Activated CD4-positive, alpha-beta T cell treated with anti-CD3 and anti-CD28 coated beads, Interleukin-2, amount 50 U/mL, for 4 hours (primary cell): ENCODE measurements at regions not wholly inside any gene's neighbourhood (a gene's known extent, or its start where the extent isn't known, plus 50 kb on each side); places are given as distances from the start of the nearest gene placed in this dataset.
"Not testable (repeated sequence)": the region's sequence is repeated elsewhere in the genome, so short reads cannot be mapped to it uniquely, and the experiment has no call there.

Experiments
- DNase-seq, 2 experiments: peaks; one replicate each; pipeline ENCODE4 v3.0.0-alpha.2; 2020

DNA sequence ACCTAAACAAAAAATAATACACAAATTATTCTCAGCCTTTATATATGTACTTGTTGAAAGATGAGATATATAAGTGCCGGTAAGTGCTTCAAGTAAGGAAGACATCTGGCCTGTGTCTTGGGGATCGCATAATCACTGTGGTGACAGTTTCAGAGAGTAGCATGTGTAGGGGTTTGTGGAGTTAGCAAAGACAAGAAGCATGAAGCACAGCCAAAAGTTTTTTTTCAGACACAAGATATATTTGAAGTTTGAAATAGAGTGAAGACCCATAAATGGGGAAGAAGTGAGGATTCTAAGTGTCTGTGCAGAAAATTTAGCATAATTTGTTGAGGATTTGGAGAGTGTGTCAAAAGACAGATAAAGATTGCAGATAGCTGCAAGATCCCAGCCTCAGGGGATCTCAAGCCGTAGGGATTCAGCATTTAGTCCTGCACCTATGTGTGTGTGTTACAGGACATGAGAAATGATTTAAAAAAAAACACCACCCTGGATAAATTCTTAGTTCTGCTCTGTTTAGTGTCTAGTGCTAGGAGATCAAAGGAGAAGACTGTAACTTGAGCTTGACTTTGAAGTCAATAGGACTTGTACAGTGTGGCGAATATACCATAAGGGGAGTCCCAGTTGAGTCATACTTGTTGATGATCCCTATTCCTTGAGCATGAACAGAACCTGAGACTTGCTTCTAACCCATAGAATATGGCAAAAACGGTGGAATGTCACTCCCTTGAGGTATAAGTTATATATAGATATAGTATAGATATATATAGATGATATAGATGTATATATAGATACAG is 123.9 kb upstream of the GRM7 start:
- no peak for DNase-seq

DNA sequence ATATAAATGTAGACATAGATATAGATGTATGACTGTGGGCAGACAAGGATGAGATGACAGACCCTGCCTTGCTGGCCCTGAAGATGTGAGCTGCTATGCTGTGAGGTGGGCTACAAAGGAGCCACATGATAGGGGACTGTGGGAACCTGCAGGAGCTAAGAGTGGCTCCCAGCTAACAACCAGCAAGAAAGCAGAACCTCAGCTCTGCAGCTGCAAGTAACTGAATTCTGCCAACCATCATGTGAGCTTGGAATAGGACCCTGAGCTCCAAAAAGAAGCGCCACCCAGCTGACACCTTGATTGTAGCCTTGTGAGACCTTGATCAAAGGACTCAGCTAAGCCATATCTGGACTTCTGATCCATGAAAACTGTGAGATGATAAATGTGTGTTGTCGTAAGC is 123.3 kb upstream of the GRM7 start:
- no peak for DNase-seq

DNA sequence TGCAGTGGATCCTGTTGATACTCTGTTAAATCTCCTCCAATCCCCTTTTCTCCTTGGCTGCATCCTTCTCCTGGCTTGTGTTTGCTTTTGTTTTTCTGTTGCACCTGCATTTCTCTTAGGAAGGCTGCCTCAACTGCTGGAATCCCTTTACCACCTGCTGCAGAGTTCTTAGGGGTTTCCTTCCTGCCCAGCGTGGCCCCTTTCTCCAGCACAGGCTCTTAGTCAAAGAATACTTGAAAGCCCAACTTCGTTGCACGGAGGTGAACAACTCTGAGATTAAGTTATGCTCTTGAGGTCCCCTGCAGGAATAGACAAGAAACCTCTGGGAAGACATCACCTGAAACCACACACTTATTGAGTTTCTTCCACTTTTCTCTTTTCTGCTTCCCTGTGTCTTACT is 121.6 kb upstream of the GRM7 start:
- DNase-seq: no peak

DNA sequence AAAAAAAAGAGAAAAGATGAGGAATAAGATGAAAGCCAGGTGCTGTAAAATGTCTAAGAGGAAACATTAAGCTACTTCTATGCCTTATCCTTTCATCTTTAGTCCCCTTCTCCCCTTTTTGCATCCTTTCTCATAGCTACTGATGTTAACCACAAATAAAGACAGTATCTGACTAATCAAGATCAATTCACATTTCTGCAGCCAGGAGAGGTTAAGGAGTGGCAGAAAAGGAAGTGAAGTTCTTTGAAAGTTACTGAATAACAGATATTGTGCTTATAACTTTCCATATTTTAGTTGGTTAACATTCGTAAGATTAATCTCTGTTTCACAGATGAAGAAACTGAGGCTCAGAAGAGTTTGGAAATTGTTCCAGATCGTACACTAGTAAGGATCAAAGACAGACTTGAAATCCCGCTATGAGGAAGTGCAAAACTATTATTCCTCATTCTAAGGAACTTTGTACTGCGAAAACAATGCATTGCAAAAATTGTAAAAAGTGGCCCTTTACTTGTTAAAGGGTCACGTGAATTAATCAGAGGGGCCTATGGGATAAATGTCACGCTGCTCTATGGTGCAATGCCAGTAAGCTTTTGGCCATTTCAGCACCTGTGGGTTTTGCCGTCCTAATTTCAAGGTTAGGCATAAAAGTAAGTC is 117.7 kb upstream of the GRM7 start:
- no peak for DNase-seq

DNA sequence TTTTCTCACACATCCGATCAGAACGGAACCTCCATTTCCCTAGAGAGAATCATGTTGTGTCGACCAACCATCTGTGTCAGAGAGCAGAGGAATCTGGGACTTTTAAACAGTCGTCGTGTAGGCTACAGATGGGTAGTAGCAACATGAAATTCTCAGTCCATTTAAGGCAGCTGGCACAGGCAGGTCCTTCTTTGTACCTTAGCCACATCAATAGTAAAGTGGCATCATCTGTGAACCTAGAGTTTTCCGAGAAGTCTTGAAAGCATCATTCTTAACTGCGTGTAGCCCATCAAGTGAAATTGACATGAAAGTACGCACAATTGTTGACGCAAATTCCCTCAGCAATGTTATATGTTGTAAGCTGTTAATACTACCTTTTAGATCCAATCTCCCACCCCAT is 114.5 kb upstream of the GRM7 start:
- no peak for DNase-seq

DNA sequence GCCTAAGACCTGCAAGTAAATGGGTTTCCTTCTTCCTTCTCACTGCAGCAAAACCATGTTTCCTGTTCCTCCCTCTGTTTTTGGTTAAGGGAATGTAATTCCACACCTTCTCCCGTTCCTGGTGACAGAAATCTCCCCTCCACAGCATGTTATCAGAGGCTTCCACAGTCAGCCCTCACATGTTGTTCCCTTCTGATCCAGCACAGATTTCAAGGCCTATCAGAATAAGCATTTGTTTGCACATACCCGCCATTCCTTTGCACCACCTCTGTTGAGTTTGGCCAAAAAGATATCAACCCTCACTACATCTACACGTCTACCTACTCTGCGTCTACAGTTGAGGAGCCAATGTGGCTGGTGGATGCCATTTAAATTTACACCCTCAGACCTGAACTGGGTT is 113.9 kb upstream of the GRM7 start:
- DNase-seq: no peak

DNA sequence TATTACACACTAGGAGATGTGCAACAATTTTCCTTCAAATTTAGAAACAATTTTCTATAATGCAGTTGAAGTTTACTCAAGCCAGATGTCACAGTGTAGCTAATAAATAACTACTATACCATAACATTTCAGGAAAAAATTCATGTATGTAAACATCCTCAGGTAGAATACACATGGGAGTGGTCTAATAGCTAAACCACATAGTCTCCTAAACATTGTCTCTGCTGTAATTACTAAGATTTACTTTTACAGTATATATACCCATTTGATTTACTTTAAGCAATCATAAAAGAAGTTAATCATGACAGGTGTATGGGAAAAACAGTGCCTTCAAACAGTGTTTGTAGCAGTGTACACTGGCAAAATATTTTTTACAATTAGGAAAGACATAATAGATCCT is 110.1 kb upstream of the GRM7 start:
- DNase-seq: no peak

DNA sequence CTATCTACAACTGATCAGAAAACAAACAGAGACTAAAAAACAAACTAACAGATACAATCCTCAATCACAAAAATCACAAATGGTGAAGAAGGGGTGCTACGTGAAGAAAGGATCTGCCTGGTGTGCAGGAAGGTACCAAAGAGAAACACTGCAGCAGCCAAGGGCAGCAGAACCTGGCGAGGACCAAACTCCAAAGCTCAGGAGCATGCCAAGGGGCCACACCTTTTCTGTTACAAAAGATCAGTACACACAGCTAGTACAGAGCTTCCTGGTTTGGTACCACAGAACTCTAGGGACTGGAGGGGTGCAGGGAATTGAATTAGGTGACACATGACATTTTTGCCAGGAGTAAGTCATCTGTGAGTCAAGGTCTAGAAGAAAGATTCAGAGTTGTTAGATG is 107.4 kb upstream of the GRM7 start:
- no peak for DNase-seq

DNA sequence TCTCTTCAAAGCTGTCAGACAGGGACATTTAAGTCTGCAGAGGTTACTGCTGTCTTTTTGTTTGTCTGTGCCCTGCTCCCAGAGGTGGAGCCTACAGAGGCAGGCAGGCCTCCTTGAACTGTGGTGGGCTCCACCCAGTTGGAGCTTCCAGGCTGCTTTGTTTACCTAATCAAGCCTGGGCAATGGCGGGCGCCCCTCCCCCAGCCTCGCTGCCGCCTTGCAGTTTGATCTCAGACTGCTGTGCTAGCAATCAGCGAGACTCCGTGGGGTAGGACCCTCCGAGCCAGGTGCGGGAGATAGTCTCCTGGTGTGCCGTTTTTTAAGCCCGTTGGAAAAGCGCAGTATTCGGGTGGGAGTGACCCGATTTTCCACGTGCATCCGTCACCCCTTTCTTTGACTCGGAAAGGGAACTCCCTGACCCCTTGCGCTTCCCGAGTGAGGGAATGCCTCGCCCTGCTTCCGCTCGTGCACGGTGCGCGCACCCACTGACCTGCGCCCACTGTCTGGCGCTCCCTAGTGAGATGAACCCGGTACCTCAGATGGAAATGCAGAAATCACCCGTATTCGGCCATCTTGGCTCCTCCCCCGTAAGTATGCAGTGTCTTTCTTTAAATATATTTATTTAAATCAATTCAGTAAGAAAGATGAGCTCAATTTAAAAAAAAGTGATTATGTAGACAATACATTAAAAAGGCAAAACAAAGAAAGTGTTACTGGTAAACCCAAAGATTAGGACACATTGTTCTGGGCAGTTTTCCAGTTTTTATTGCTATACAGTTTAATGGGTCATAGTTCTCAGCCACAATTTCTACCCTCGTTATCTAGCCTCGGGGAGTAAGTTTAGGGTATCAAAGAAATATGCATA is 91.2 kb upstream of the GRM7 start:
- DNase-seq: not testable (repeated sequence)

DNA sequence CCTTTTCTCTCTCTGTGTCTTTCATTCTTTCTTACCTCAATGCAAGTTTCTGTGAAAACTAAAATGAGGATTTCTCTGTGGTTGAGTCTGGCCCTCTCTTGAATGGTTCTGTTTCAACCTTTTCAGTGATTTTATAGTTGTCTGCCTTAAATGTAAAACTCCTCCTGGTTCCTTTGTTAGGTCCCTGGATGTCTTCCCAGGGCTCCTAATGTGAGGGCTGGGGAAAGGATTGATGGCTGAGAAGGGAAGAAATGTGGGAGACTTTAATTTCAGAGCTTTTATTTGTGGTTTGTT is 90.6 kb upstream of the GRM7 start:
- no peak for DNase-seq

DNA sequence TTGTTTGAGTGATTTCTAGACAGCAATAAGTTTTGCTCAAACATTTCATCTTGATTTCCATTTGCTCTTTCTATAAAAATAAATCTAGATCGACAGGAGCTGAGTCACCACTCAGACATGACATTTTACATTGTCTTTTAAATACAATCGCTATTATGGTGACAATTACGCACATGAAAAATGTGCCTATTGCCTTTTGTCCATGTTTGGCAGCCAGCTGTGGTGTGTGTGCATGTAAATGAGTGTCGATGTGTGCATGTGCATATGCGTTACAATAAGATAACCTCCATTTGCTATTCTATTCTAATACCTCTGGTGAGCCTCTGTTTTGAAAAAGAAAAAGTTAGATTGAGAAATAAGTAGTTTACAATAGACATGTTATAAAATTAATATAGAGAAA is 89.7 kb upstream of the GRM7 start:
- DNase-seq: no peak

DNA sequence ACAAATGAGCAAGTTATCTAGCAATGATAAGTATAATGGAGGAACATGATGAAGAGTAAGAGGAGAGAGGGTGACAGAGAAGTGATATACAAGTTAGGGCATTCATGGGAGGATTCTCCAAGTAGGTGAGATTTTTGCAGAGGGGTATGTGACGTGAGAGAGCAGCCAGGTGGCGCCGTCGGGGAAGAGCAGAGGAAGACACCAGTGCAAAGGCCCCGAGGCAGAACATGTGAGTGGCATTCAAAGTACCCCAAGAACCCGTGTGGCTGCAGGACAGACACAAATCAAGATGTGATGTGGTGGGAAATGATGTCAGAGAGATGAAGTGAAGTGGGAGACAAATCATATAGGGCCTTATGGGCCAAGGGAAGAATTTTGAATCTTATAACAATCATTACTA is 81.8 kb upstream of the GRM7 start:
- DNase-seq: no peak

DNA sequence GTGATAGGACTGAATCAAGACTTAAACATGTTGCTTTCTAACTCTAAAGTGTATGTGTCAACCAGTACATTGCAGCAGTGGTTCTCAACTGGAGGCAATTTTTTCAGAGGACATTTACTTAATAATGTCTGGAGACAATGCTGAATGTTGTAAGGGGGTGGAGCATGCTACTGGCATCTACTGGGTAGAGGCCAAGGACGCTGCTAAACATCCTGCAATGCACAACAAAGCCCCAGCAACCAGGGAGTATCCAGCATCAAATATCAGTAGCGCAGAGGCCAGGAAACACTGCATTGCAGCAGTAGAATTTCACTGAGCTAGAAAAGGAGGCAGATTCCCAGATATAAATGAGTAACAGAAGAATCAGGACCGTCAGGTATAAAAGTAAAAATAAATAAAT is 79.8 kb upstream of the GRM7 start:
- DNase-seq: no peak

DNA sequence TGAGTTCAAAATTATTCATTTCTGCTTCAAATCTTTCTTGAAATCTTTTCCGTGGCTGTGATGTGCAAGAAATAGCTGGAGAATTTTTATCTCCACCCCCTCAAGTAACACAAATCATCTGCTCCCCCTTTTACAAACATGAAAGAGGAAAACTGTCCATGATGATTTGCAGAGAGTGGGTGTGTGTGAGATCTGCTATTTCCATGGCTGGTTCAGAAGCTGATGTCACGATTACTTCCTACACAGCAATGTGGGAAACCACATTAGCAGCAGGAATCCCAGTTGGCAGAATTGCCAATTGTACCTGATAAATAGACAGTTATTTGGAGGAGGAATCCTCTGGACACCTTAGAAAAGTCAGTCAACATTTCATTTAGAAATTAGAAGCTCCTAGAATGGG is 75.2 kb upstream of the GRM7 start:
- DNase-seq: no peak

DNA sequence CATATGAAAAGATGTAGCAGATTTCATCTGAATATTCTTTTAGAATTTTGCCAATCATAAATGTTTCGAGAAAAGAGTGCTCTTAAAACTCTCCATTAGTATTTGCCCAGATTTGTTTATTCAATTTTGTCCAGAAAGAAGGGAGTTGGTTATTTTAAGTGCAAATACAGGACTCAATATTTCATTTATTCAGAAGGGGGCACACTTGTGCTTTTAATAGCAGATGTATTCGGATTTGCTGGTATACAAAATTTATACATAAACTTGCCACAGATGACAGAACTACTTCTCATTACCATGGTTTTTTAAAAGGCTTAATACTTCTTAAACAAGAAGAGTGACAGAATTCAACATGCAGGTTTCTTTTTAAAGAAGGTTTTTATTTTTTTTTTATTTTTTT is 69.8 kb upstream of the GRM7 start:
- no peak for DNase-seq

DNA sequence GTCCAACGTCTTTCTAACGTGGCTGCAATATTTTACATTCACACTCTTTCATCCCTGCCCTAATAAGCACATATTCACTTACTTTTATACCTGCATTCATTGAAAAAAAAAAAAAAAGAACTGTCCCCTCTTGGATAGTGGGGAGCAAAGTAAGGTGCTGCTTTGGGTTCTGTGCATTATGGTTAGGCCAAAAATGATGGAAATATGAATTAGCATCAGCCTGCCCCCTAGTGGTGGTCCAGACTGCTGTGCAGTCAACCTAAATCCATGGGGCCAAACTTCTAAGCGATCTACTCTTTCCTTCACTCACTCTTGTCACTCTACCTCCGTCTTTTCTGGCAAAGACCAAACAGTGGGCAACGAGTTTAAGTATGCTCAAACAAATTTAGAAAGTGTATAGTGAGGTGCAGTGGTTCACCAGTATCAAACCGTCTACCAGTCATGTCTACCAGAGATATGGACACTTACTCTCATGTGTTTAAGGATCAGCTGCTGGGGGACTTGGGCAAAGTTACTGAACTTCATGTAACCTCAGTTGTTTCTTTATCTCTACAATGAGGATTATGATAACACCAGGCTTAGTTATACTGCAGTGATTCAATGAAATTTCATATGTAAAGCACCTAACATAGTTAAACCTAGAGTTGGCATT is 61.5 kb upstream of the GRM7 start:
- DNase-seq: no peak

DNA sequence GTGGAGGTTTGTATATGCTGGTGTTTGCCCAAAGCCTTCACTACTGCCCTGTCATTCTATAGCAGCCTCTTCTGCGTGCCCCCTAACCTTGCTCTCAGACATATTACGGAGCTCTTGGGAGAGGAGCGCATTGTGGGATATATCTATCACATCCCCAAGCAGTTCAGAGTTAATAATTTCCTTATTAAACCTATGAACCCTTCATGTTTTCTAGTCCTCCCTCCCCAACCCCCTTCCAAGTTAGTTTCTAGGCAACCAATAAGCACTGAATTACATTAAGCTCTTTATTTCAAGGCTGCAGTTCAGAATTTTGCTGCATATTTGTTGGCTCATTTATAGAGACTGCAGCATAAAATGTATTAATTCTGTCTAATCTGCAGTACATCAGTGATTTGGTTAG is 57.3 kb upstream of the GRM7 start:
- DNase-seq: no peak

DNA sequence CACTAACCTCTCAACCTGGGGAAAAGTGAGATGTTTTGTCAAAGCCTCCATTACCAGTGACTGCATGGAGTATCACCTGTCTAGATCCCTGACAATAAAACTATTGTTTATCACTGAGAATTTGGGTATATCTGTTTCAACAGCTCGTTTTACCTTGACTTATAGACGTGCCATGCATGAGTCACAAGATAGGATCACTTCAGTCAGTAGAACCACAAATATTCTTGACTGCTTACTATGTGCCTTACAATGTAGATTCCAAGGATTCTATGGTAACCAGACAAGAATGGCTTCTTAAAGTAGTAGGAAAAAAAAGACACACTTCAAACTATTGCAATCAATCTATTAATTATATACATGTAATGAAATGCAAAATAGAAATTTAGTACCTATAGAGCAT is 55.7 kb upstream of the GRM7 start:
- DNase-seq: no peak

DNA sequence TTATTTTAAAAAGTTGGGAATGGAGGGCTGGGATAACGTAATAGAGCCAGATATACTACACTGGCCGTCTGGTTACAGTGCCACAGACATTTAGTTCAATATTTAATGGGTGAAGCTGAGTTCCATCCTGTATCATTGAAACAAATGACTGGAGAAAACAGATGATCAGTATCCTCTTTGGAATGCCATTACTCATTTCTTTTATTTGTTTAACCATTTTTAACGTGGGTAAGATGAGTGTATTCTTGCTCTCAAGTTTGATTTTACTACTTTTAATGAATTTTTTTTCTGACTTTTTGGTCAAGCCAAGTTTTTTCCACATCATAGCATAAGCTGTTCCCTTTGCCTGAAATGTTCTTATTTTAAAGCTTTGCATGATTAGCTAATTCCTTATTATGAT is 53.9 kb upstream of the GRM7 start:
- DNase-seq: no peak

DNA sequence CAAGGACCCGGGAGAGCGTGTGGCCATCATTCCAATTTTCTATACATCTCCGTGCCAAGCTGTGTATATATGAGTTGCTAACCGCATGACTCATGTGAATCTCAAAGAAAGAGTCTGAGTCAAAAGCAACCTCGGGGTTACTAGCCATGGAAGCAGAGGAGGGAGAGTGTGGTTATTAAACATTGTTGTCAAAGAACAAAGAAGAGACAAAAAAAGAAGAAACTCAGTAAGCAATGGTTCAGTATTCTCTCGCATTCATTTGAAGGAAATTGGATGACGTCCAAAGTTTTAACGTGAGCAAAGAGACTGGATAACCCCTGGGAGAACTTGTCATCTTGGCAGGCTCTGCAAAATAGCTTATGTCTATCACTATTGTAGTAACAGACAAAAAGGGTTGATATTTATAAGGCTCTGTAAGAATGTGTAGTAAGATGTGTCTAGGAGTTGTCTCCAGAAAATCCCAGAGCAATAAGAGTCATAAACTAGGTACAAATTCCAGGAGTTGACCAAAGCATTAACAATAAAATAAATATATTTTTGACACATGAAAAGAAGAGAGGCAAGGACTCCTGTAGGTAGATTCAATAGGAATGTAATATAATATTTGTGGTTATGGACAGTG is 52.8 kb upstream of the GRM7 start:
- no peak for DNase-seq

DNA sequence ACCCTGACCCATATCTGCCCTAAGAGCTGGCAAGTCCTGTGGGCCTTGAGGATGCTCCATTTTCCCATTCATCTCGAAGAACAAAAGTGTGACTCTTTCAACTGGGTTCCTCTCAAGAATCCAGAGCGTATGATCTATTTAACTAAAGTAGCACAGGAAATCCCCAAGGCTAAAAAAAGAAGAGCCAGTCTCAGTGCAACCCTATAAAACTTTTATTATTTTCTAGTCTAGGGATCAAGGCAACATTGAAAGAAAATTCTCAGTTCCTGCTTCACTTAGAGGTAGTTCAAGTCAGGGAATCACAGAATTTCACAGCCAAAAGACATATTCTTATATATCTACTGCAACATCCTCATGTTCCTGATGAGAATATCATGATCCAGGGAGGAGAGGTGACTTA is 51.6 kb upstream of the GRM7 start:
- DNase-seq: no peak
